Neural progenitor cell (in vitro differentiated cells): ENCODE measurements at regions not wholly inside any gene's neighbourhood (a gene's known extent, or its start where the extent isn't known, plus 50 kb on each side); places are given as distances from the start of the nearest gene placed in this dataset.

Source experiments
- DNase-seq: peaks from one replicate; pipeline ENCODE4 v3.0.0-alpha.2; 2016; ENCODE audit warnings: low spot score
- H2AFZ ChIP-seq: fragments of 200-600 bp; sonication (generic); replicated peaks from 2 replicates; pipeline ENCODE4 v1.6.1; 2016; ENCODE audit warnings: antibody characterized with exemption
- H3F3A ChIP-seq: fragments of 200-600 bp; sonication (generic); 2 replicates; pipeline ENCODE4 v1.6.1; 2016; ENCODE audit warnings: antibody characterized with exemption, low read depth
- H3K27ac ChIP-seq: fragments of 200-600 bp; sonication (generic); 2 replicates; pipeline ENCODE4 v1.5.1; 2016; ENCODE audit warnings: mild to moderate bottlenecking
- H3K27me3 ChIP-seq: fragments of 200-600 bp; sonication (generic); 2 replicates; pipeline ENCODE4 v1.6.1; 2016; ENCODE audit warnings: mild to moderate bottlenecking, moderate library complexity
- H3K36me3 ChIP-seq: fragments of 200-600 bp; sonication (generic); 2 replicates; pipeline ENCODE4 v1.5.1; 2016
- H3K4me1 ChIP-seq: fragments of 200-600 bp; sonication (generic); 2 replicates; pipeline ENCODE4 v1.6.1; 2016; ENCODE audit warnings: mixed run types
- H3K4me2 ChIP-seq: fragments of 200-600 bp; sonication (generic); 2 replicates; pipeline ENCODE4 v1.6.1; 2016
- H3K4me3 ChIP-seq: fragments of 200-600 bp; sonication (generic); 2 replicates; pipeline ENCODE4 v1.5.1; 2016
- H3K79me2 ChIP-seq: fragments of 200-600 bp; sonication (generic); 2 replicates; pipeline ENCODE4 v1.6.1; 2016; ENCODE audit warnings: low read depth
- H3K9ac ChIP-seq: fragments of 200-600 bp; sonication (generic); 2 replicates; pipeline ENCODE4 v1.6.1; 2016
- H3K9me3 ChIP-seq: fragments of 200-600 bp; sonication (generic); 2 replicates; pipeline ENCODE4 v1.5.1; 2016; ENCODE audit warnings: low read depth
- H4K20me1 ChIP-seq: fragments of 200-600 bp; sonication (generic); 2 replicates; pipeline ENCODE4 v1.6.1; 2016; ENCODE audit warnings: low read depth
- H3K27ac Mint-ChIP-seq: 3 replicates; pipeline ENCODE4 v1.8.0; 2021; ENCODE audit warnings: mixed read lengths
- H3K27me3 Mint-ChIP-seq: 2 replicates; pipeline ENCODE4 v1.8.0; 2022; ENCODE audit warnings: low read depth, mild to moderate bottlenecking, inconsistent platforms, moderate library complexity, mixed read lengths; ENCODE audit not compliant: insufficient read depth
- H3K36me3 Mint-ChIP-seq: 3 replicates; pipeline ENCODE4 v1.8.0; 2021; ENCODE audit warnings: mixed read lengths
- H3K4me1 Mint-ChIP-seq: 3 replicates; pipeline ENCODE4 v1.8.0; 2021; ENCODE audit warnings: mixed read lengths
- H3K4me3 Mint-ChIP-seq: 3 replicates; pipeline ENCODE4 v1.8.0; 2021; ENCODE audit warnings: mild to moderate bottlenecking, moderate library complexity, mixed read lengths
- H3K9me3 Mint-ChIP-seq: 3 replicates; pipeline ENCODE4 v1.8.0; 2020; ENCODE audit warnings: mixed read lengths
- CTCF ChIP-seq: fragments of 200-600 bp; sonication (generic); IDR thresholded peaks from 2 replicates; pipeline ENCODE4 v1.5.1; 2017; ENCODE audit warnings: antibody characterized with exemption, mild to moderate bottlenecking
- EZH2 ChIP-seq: fragments of 200-600 bp; sonication (generic); IDR thresholded peaks from 2 replicates; pipeline ENCODE4 v1.6.1; 2017; ENCODE audit warnings: antibody characterized with exemption, mild to moderate bottlenecking, moderate library complexity
- EZH2phosphoT487 ChIP-seq: fragments of 200-600 bp; sonication (generic); IDR thresholded peaks from 2 replicates; pipeline ENCODE4 v1.6.1; 2017; ENCODE audit warnings: antibody characterized with exemption

GRCh38 chr11:15569305-15570025, 454.7 kb downstream of the INSC start:
- Histone ChIP-seq H3K79me2 (peaks cover 19% of the 10 kb centered on the region), H3K4me1 (peaks cover 25% of the 10 kb centered on the region), H3K27me3 (no peaks in the 10 kb centered on the region), H3K9ac (no peak overlapping the region), H3K4me3 (no peak overlapping the region), H3K36me3 (no peaks in the 10 kb centered on the region), H4K20me1 (no peaks in the 10 kb centered on the region), H3F3A (peaks cover 2% of the 10 kb centered on the region), H3K4me2 (no peak overlapping the region), H3K27ac (no peak overlapping the region), H2AFZ (no peak overlapping the region), H3K9me3 (no peaks in the 10 kb centered on the region)
- Mint-ChIP-seq H3K4me1 (peaks cover 11% of the 10 kb centered on the region), H3K36me3 (no peaks in the 10 kb centered on the region), H3K9me3 (peaks cover 7% of the 10 kb centered on the region), H3K27ac (no peak overlapping the region), H3K4me3 (no peak overlapping the region), H3K27me3 (peaks cover 2% of the 10 kb centered on the region)
- TF ChIP-seq EZH2 (no peak), CTCF (no peak), EZH2phosphoT487 (no peak)
- no peak for DNase-seq

GRCh38 chr11:15575409-15575808, 460.7 kb downstream of the INSC start:
- H3K4me3 Mint-ChIP-seq = no peak overlapping the region
- no peak overlapping the region for H3K9ac ChIP-seq
- H3K4me1 Mint-ChIP-seq = peaks cover 2% of the 10 kb centered on the region

GRCh38 chr11:15576769-15577168, 462.0 kb downstream of the INSC start:
- H3F3A ChIP-seq = no peaks in the 10 kb centered on the region
- no peaks in the 10 kb centered on the region for H3K9me3 Mint-ChIP-seq
- H3K4me2 ChIP-seq = no peak overlapping the region
- H3K36me3 Mint-ChIP-seq = no peaks in the 10 kb centered on the region
- TF ChIP-seq CTCF = no peak
- no peak for TF ChIP-seq EZH2
- H3K4me3 ChIP-seq = no peak overlapping the region
- H4K20me1 ChIP-seq = no peaks in the 10 kb centered on the region
- no peak overlapping the region for H3K9ac ChIP-seq
- H3K4me1 ChIP-seq = no peaks in the 10 kb centered on the region
- no peaks in the 10 kb centered on the region for H3K79me2 ChIP-seq
- H3K27me3 ChIP-seq = no peaks in the 10 kb centered on the region
- no peak overlapping the region for H2AFZ ChIP-seq
- no peak overlapping the region for H3K27ac Mint-ChIP-seq
- H3K4me3 Mint-ChIP-seq = no peak overlapping the region
- H3K9me3 ChIP-seq = no peaks in the 10 kb centered on the region
- no peaks in the 10 kb centered on the region for H3K36me3 ChIP-seq
- peaks cover 2% of the 10 kb centered on the region for H3K27me3 Mint-ChIP-seq
- DNase-seq = no peak
- H3K27ac ChIP-seq = no peak overlapping the region
- peaks cover 2% of the 10 kb centered on the region for H3K4me1 Mint-ChIP-seq

More at GRCh38 chr11:15575409-15575808, 460.7 kb downstream of the INSC start:
- Histone ChIP-seq H3K79me2 (no peaks in the 10 kb centered on the region), H3K9me3 (no peaks in the 10 kb centered on the region), H3K4me2 (no peak overlapping the region), H3K4me3 (no peak overlapping the region), H3K36me3 (no peaks in the 10 kb centered on the region), H4K20me1 (no peaks in the 10 kb centered on the region), H3K27ac (no peak overlapping the region), H3F3A (no peaks in the 10 kb centered on the region), H3K27me3 (no peaks in the 10 kb centered on the region), H3K4me1 (no peaks in the 10 kb centered on the region), H2AFZ (no peak overlapping the region)
- no peak for DNase-seq
- TF ChIP-seq EZH2 = no peak
- TF ChIP-seq CTCF = no peak
- no peak for TF ChIP-seq EZH2phosphoT487
- Mint-ChIP-seq H3K36me3 (no peaks in the 10 kb centered on the region), H3K9me3 (no peaks in the 10 kb centered on the region), H3K27ac (no peak overlapping the region), H3K27me3 (peaks cover 2% of the 10 kb centered on the region)
